IPS-15b (cell line): ENCODE measurements at regions not wholly inside any gene's neighbourhood (a gene's known extent, or its start where the extent isn't known, plus 50 kb on each side); places are given as distances from the start of the nearest gene placed in this dataset.

ENCODE experiments used
- H3K27me3 ChIP-seq: one replicate; pipeline ENCODE4 v1.6.1; 2013; ENCODE audit warnings: low read length; ENCODE audit not compliant: control insufficient read depth, insufficient read depth
- H3K36me3 ChIP-seq: one replicate; pipeline ENCODE4 v1.6.1; 2013; ENCODE audit warnings: low read length; ENCODE audit not compliant: control insufficient read depth, insufficient read depth
- H3K4me1 ChIP-seq: one replicate; pipeline ENCODE4 v1.6.1; 2013; ENCODE audit warnings: mild to moderate bottlenecking, low read length; ENCODE audit not compliant: control insufficient read depth, insufficient read depth
- H3K4me3 ChIP-seq: one replicate; pipeline ENCODE4 v1.5.1; 2013; ENCODE audit warnings: low read depth, low read length
- H3K9ac ChIP-seq: one replicate; pipeline ENCODE4 v1.6.1; 2013; ENCODE audit warnings: low read depth, mild to moderate bottlenecking, low read length
- H3K9me3 ChIP-seq: one replicate; pipeline ENCODE4 v1.6.1; 2013; ENCODE audit warnings: mild to moderate bottlenecking, low read length; ENCODE audit not compliant: control insufficient read depth, insufficient read depth

- Histone ChIP-seq H3K36me3 (no peaks in the 10 kb centered on the region), H3K27me3 (no peaks in the 10 kb centered on the region), H3K4me1 (peaks cover 6% of the 10 kb centered on the region), H3K9me3 (no peaks in the 10 kb centered on the region), H3K4me3 (no peak overlapping the region), H3K9ac (no peak overlapping the region)
Measured at GRCh38 chr11:79543101-79543500, 102.3 kb upstream of the TENM4 start.

GRCh38 chr11:79541466-79541865 lies 100.6 kb upstream of the TENM4 start:
- Histone ChIP-seq H3K4me1 (peaks cover 4% of the 10 kb centered on the region), H3K9ac (no peak overlapping the region), H3K27me3 (no peaks in the 10 kb centered on the region), H3K36me3 (no peaks in the 10 kb centered on the region), H3K4me3 (no peak overlapping the region), H3K9me3 (no peaks in the 10 kb centered on the region)

GRCh38 chr11:79538775-79539174 lies 97.9 kb upstream of the TENM4 start:
- Histone ChIP-seq H3K9ac (no peak overlapping the region), H3K27me3 (no peaks in the 10 kb centered on the region), H3K4me3 (no peak overlapping the region), H3K9me3 (no peaks in the 10 kb centered on the region), H3K36me3 (no peaks in the 10 kb centered on the region), H3K4me1 (no peaks in the 10 kb centered on the region)

- no peaks in the 10 kb centered on the region for H3K36me3 ChIP-seq
- no peaks in the 10 kb centered on the region for H3K9me3 ChIP-seq
Measured at GRCh38 chr11:79536155-79536917, 95.5 kb upstream of the TENM4 start.

GRCh38 chr11:79535606-79536005 lies 94.8 kb upstream of the TENM4 start:
- no peaks in the 10 kb centered on the region for H3K36me3 ChIP-seq
- no peaks in the 10 kb centered on the region for H3K27me3 ChIP-seq
- no peaks in the 10 kb centered on the region for H3K9me3 ChIP-seq
- H3K9ac ChIP-seq, result no peak overlapping the region
- no peaks in the 10 kb centered on the region for H3K4me1 ChIP-seq
- no peak overlapping the region for H3K4me3 ChIP-seq

More at GRCh38 chr11:79536155-79536917, 95.5 kb upstream of the TENM4 start:
- Histone ChIP-seq H3K9ac (no peak overlapping the region), H3K4me3 (no peak overlapping the region), H3K4me1 (no peaks in the 10 kb centered on the region), H3K27me3 (no peaks in the 10 kb centered on the region)

- Histone ChIP-seq H3K9ac (no peak overlapping the region), H3K9me3 (no peaks in the 10 kb centered on the region), H3K4me3 (no peak overlapping the region), H3K27me3 (no peaks in the 10 kb centered on the region), H3K36me3 (no peaks in the 10 kb centered on the region), H3K4me1 (no peaks in the 10 kb centered on the region)
Measured at GRCh38 chr11:79525257-79525656, 84.4 kb upstream of the TENM4 start.

- H3K27me3 ChIP-seq, result no peaks in the 10 kb centered on the region
- no peaks in the 10 kb centered on the region for H3K36me3 ChIP-seq
Measured at GRCh38 chr11:79522626-79523025, 81.8 kb upstream of the TENM4 start.

GRCh38 chr11:79520086-79520485 lies 79.3 kb upstream of the TENM4 start:
- no peaks in the 10 kb centered on the region for H3K9me3 ChIP-seq
- no peaks in the 10 kb centered on the region for H3K4me1 ChIP-seq
- no peak overlapping the region for H3K4me3 ChIP-seq
- no peaks in the 10 kb centered on the region for H3K36me3 ChIP-seq
- no peak overlapping the region for H3K9ac ChIP-seq
- H3K27me3 ChIP-seq, result no peaks in the 10 kb centered on the region

More at GRCh38 chr11:79522626-79523025, 81.8 kb upstream of the TENM4 start:
- no peaks in the 10 kb centered on the region for H3K4me1 ChIP-seq
- H3K9me3 ChIP-seq, result no peaks in the 10 kb centered on the region
- H3K4me3 ChIP-seq, result no peak overlapping the region
- no peak overlapping the region for H3K9ac ChIP-seq

GRCh38 chr11:79515781-79516180 lies 75.0 kb upstream of the TENM4 start:
- no peaks in the 10 kb centered on the region for H3K9me3 ChIP-seq
- no peak overlapping the region for H3K4me3 ChIP-seq
- no peaks in the 10 kb centered on the region for H3K36me3 ChIP-seq
- no peaks in the 10 kb centered on the region for H3K4me1 ChIP-seq
- H3K9ac ChIP-seq, result no peak overlapping the region
- H3K27me3 ChIP-seq, result no peaks in the 10 kb centered on the region

GRCh38 chr11:79514695-79515094 lies 73.9 kb upstream of the TENM4 start:
- Histone ChIP-seq H3K9me3 (no peaks in the 10 kb centered on the region), H3K4me1 (no peaks in the 10 kb centered on the region), H3K9ac (no peak overlapping the region), H3K4me3 (no peak overlapping the region), H3K36me3 (no peaks in the 10 kb centered on the region), H3K27me3 (no peaks in the 10 kb centered on the region)

- no peak overlapping the region for H3K9ac ChIP-seq
- no peaks in the 10 kb centered on the region for H3K4me1 ChIP-seq
- H3K9me3 ChIP-seq, result no peaks in the 10 kb centered on the region
- no peaks in the 10 kb centered on the region for H3K27me3 ChIP-seq
- H3K36me3 ChIP-seq, result no peaks in the 10 kb centered on the region
- H3K4me3 ChIP-seq, result no peak overlapping the region
Measured at GRCh38 chr11:79514290-79514689, 73.5 kb upstream of the TENM4 start.

- no peaks in the 10 kb centered on the region for H3K9me3 ChIP-seq
- H3K36me3 ChIP-seq, result no peaks in the 10 kb centered on the region
- H3K9ac ChIP-seq, result no peak overlapping the region
- H3K4me1 ChIP-seq, result no peaks in the 10 kb centered on the region
- H3K27me3 ChIP-seq, result no peaks in the 10 kb centered on the region
- no peak overlapping the region for H3K4me3 ChIP-seq
Measured at GRCh38 chr11:79512706-79513469, 72.1 kb upstream of the TENM4 start.
